Natural killer cell treated with Interleukin-12 subunit alpha and Interleukin-12 subunit beta and Interleukin-15 and Interleukin-18, amount 100 ng/mL, for 72 hours (primary cell): ENCODE measurements at regions not wholly inside any gene's neighbourhood (a gene's known extent, or its start where the extent isn't known, plus 50 kb on each side); places are given as distances from the start of the nearest gene placed in this dataset.
A peak's percentile ranks its signal among the peaks of the same experiment; 100 is the strongest.
"Not testable (repeated sequence)": the region's sequence is repeated elsewhere in the genome, so short reads cannot be mapped to it uniquely, and the experiment has no call there.

ENCODE experiments used
- ATAC-seq, 2 donors: fragments of 150-1000 bp; cut with Tn5 transposase in 1 of 2; sonication (Bioruptor Pico), chemical (Tn5 transposase) in 1 of 2; 2 replicates each; pipeline ENCODE4 v1.10.0; 2021
- DNase-seq: peaks from one replicate; pipeline ENCODE4 v3.0.0; 2022; ENCODE audit warnings: low spot score
- H3K27ac Mint-ChIP-seq, 2 donors: 1 replicate in 1 of 2; 2 replicates in 1 of 2; pipeline ENCODE4 v1.8.0; 2022; ENCODE audit warnings: mixed read lengths in 2 of 2, mild to moderate bottlenecking in 1 of 2, moderate library complexity in 1 of 2
- H3K27me3 Mint-ChIP-seq, 2 donors: 1 replicate in 1 of 2; 2 replicates in 1 of 2; pipeline ENCODE4 v1.8.0; 2022; ENCODE audit warnings: mixed read lengths in 2 of 2
- H3K36me3 Mint-ChIP-seq: one replicate; pipeline ENCODE4 v1.8.0; 2022; ENCODE audit warnings: mixed read lengths
- H3K4me1 Mint-ChIP-seq, 2 donors: 1 replicate in 1 of 2; 2 replicates in 1 of 2; pipeline ENCODE4 v1.8.0; 2022; ENCODE audit warnings: low read depth in 2 of 2, mixed read lengths in 2 of 2, mild to moderate bottlenecking in 1 of 2
- H3K4me3 Mint-ChIP-seq: one replicate; pipeline ENCODE4 v1.8.0; 2022; ENCODE audit warnings: mixed read lengths
- H3K9me3 Mint-ChIP-seq: 2 replicates; pipeline ENCODE4 v1.8.0; 2022; ENCODE audit warnings: mixed read lengths

- no peak overlapping the region for H3K4me3 Mint-ChIP-seq
- no peaks in the 10 kb centered on the region for H3K9me3 Mint-ChIP-seq
- peaks cover 20 to 30% of the 10 kb centered on the region in 2 donors for H3K27me3 Mint-ChIP-seq
- H3K36me3 Mint-ChIP-seq, result no peaks in the 10 kb centered on the region
- ATAC-seq (no peak), DNase-seq (no peak)
- H3K27ac Mint-ChIP-seq, result no peak overlapping the region
- H3K4me1 Mint-ChIP-seq, result no peaks in the 10 kb centered on the region
Observed at GRCh38 chr3:184485906-184486305, 75.7 kb upstream of the EPHB3 start.

GRCh38 chr3:184486614-184487013, 75.0 kb upstream of the EPHB3 start:
- no peaks in the 10 kb centered on the region for H3K36me3 Mint-ChIP-seq
- DNase-seq (no peak), ATAC-seq (no peak)
- no peaks in the 10 kb centered on the region for H3K4me1 Mint-ChIP-seq
- no peaks in the 10 kb centered on the region for H3K9me3 Mint-ChIP-seq
- peaks cover 20 to 30% of the 10 kb centered on the region in 2 donors for H3K27me3 Mint-ChIP-seq
- H3K27ac Mint-ChIP-seq, result no peak overlapping the region
- H3K4me3 Mint-ChIP-seq, result no peak overlapping the region

- Mint-ChIP-seq H3K4me1 (peaks cover 5% of the 10 kb centered on the region in 2 donors), H3K9me3 (no peaks in the 10 kb centered on the region), H3K36me3 (no peaks in the 10 kb centered on the region), H3K27me3 (peaks cover 32 to 44% of the 10 kb centered on the region in 2 donors), H3K27ac (no peak overlapping the region), H3K4me3 (no peak overlapping the region)
- ATAC-seq (no peak), DNase-seq (no peak)
Observed at GRCh38 chr3:184488577-184488976, 73.0 kb upstream of the EPHB3 start.

- Mint-ChIP-seq H3K27me3 (peaks cover 40 to 51% of the 10 kb centered on the region in 2 donors), H3K36me3 (no peaks in the 10 kb centered on the region), H3K4me1 (peaks cover 5% of the 10 kb centered on the region in 2 donors), H3K27ac (no peak overlapping the region), H3K9me3 (no peaks in the 10 kb centered on the region), H3K4me3 (no peak overlapping the region)
- ATAC-seq (no peak), DNase-seq (no peak)
Observed at GRCh38 chr3:184489268-184489841, 72.2 kb upstream of the EPHB3 start.

- peak; percentile 43 to 56 for ATAC-seq
- Mint-ChIP-seq H3K4me3 (no peak overlapping the region), H3K4me1 (peaks cover 5% of the 10 kb centered on the region in 2 donors), H3K27ac (no peak overlapping the region), H3K9me3 (no peaks in the 10 kb centered on the region), H3K27me3 (peaks cover 40 to 50% of the 10 kb centered on the region in 2 donors), H3K36me3 (no peaks in the 10 kb centered on the region)
- no peak for DNase-seq
Observed at GRCh38 chr3:184491011-184491576, 70.5 kb upstream of the EPHB3 start.

- DNase-seq (no peak), ATAC-seq (no peak)
- H3K4me1 Mint-ChIP-seq, result peaks cover 5% of the 10 kb centered on the region in 2 donors
- no peaks in the 10 kb centered on the region for H3K9me3 Mint-ChIP-seq
- no peak overlapping the region for H3K4me3 Mint-ChIP-seq
- H3K36me3 Mint-ChIP-seq, result no peaks in the 10 kb centered on the region
- H3K27ac Mint-ChIP-seq, result no peak overlapping the region
- peaks cover 46 to 57% of the 10 kb centered on the region in 2 donors for H3K27me3 Mint-ChIP-seq
Observed at GRCh38 chr3:184491867-184492615, 69.5 kb upstream of the EPHB3 start.

- Mint-ChIP-seq H3K27ac (no peak overlapping the region), H3K4me1 (peaks cover 5% of the 10 kb centered on the region in 2 donors), H3K9me3 (no peaks in the 10 kb centered on the region), H3K27me3 (peaks cover 44 to 61% of the 10 kb centered on the region in 2 donors), H3K36me3 (no peaks in the 10 kb centered on the region), H3K4me3 (no peak overlapping the region)
- DNase-seq (no peak), ATAC-seq (no peak)
Observed at GRCh38 chr3:184496933-184497332, 64.7 kb upstream of the EPHB3 start.

GRCh38 chr3:184497804-184498203, 63.8 kb upstream of the EPHB3 start:
- Mint-ChIP-seq H3K27ac (no peak overlapping the region), H3K4me3 (no peak overlapping the region), H3K9me3 (no peaks in the 10 kb centered on the region), H3K4me1 (no peaks in the 10 kb centered on the region), H3K27me3 (peaks cover 42 to 64% of the 10 kb centered on the region in 2 donors), H3K36me3 (no peaks in the 10 kb centered on the region)
- ATAC-seq, result no peak
- DNase-seq, result no peak

- H3K4me1 Mint-ChIP-seq, result no peaks in the 10 kb centered on the region
- H3K9me3 Mint-ChIP-seq, result no peaks in the 10 kb centered on the region
- H3K27ac Mint-ChIP-seq, result no peak overlapping the region
- H3K36me3 Mint-ChIP-seq, result no peaks in the 10 kb centered on the region
- DNase-seq (no peak), ATAC-seq (peak in 1 of 2 donors; percentile 20)
- no peak overlapping the region for H3K4me3 Mint-ChIP-seq
- H3K27me3 Mint-ChIP-seq, result peaks cover 30 to 60% of the 10 kb centered on the region in 2 donors
Observed at GRCh38 chr3:184498986-184499606, 62.5 kb upstream of the EPHB3 start.

- DNase-seq (no peak), ATAC-seq (peak in 1 of 2 donors; percentile 9)
- Mint-ChIP-seq H3K27ac (no peak overlapping the region), H3K4me1 (no peaks in the 10 kb centered on the region), H3K4me3 (no peak overlapping the region), H3K27me3 (peaks cover 29 to 62% of the 10 kb centered on the region in 2 donors), H3K9me3 (no peaks in the 10 kb centered on the region), H3K36me3 (no peaks in the 10 kb centered on the region)
Observed at GRCh38 chr3:184500344-184500923, 61.2 kb upstream of the EPHB3 start.

- no peaks in the 10 kb centered on the region for H3K36me3 Mint-ChIP-seq
Observed at GRCh38 chr3:184502123-184502667, 59.4 kb upstream of the EPHB3 start.

GRCh38 chr3:184502841-184503240, 58.7 kb upstream of the EPHB3 start:
- ATAC-seq, H3K4me1 Mint-ChIP-seq, DNase-seq, H3K36me3 Mint-ChIP-seq, H3K9me3 Mint-ChIP-seq, H3K4me3 Mint-ChIP-seq, H3K27ac Mint-ChIP-seq: not testable (repeated sequence)
- peaks cover 33 to 66% of the 10 kb centered on the region in 2 donors for H3K27me3 Mint-ChIP-seq

More at GRCh38 chr3:184502123-184502667, 59.4 kb upstream of the EPHB3 start:
- H3K4me3 Mint-ChIP-seq, result no peak overlapping the region
- H3K27me3 Mint-ChIP-seq, result peaks cover 33 to 70% of the 10 kb centered on the region in 2 donors
- H3K27ac Mint-ChIP-seq, result no peak overlapping the region
- ATAC-seq (no peak), DNase-seq (no peak)
- H3K4me1 Mint-ChIP-seq, result no peaks in the 10 kb centered on the region
- H3K9me3 Mint-ChIP-seq, result no peaks in the 10 kb centered on the region

- no peak overlapping the region for H3K4me3 Mint-ChIP-seq
- no peak overlapping the region for H3K27ac Mint-ChIP-seq
- DNase-seq, result no peak
- H3K4me1 Mint-ChIP-seq, result no peaks in the 10 kb centered on the region
- H3K9me3 Mint-ChIP-seq, result no peaks in the 10 kb centered on the region
- no peaks in the 10 kb centered on the region for H3K36me3 Mint-ChIP-seq
- no peak for ATAC-seq
- H3K27me3 Mint-ChIP-seq, result peaks cover 31 to 59% of the 10 kb centered on the region in 2 donors
Observed at GRCh38 chr3:184503647-184504046, 57.9 kb upstream of the EPHB3 start.
